ENCODE measurements at regions not wholly inside any gene's neighbourhood (a gene's known extent, or its start where the extent isn't known, plus 50 kb on each side); places are given as distances from the start of the nearest gene placed in this dataset.

DNA sequence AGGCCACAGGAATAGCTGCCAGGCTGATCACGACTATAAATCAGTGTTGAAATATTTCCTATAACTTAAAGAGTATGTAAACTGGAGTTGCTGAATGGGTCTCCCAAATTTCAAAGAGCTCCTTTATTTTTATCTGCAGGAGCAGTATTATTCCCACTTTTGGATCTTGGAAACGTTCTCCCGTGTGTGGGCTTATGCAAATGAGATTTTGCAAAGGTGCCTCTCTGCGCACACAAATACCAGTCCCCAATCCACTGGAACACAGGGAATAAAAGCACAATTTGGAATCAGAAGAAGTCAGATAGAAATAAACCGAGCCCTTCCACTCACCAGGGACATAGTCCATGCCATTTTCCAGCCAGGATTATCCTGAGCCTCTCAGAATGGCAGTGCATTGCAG lies 350.2 kb upstream of the CELF2 start:
- H3K36me3 Mint-ChIP-seq (ENCODE audit: insufficient read depth in 2 of 2) = no peaks in the 10 kb centered on the region
- DNase-seq (no peak), ATAC-seq (replicated peaks in 1 of 2) (no peak)
- no peaks in the 10 kb centered on the region for H3K9me3 Mint-ChIP-seq
- H3K27ac Mint-ChIP-seq = no peak overlapping the region
- H3K4me3 Mint-ChIP-seq = no peak overlapping the region
- H3K4me1 Mint-ChIP-seq (ENCODE audit: low read depth) = no peaks in the 10 kb centered on the region
- H3K27me3 Mint-ChIP-seq (ENCODE audit: low read depth) = peaks cover 14% of the 10 kb centered on the region

DNA sequence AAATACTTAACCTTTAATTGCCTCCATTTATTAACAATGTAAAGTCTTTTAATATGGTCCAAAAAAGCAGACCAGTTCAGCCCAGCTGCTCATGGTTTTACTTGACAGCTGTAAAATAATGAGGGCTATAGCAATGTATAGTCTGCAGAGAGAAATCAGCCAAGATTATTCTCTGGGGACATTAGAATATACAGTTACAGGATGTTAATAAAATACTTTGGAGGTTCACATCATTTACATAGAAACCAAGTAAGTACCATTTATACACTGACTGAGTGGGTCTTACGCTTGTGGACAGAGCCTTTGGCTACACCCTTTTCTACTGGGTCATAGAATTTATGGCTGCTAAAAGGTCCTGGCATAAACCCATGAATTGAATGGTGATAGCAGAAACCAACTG lies 340.7 kb upstream of the CELF2 start:
- Mint-ChIP-seq H3K36me3 (ENCODE audit: insufficient read depth in 2 of 2) (peaks cover 0 to 5% of the 10 kb centered on the region in 2 donors), H3K9me3 (peaks cover 2 to 4% of the 10 kb centered on the region in 2 donors), H3K4me1 (ENCODE audit: low read depth) (no peaks in the 10 kb centered on the region), H3K27me3 (ENCODE audit: low read depth) (peaks cover 10% of the 10 kb centered on the region), H3K27ac (no peak overlapping the region), H3K4me3 (no peak overlapping the region)
- DNase-seq = no peak
- ATAC-seq (replicated peaks in 1 of 2) = no peak

GRCh38 chr10:10677479-10677878 lies 340.2 kb upstream of the CELF2 start:
- Mint-ChIP-seq H3K27ac (no peak overlapping the region), H3K27me3 (ENCODE audit: low read depth) (peaks cover 10% of the 10 kb centered on the region), H3K4me1 (ENCODE audit: low read depth) (no peaks in the 10 kb centered on the region), H3K4me3 (no peak overlapping the region), H3K36me3 (ENCODE audit: insufficient read depth in 2 of 2) (peaks cover 0 to 5% of the 10 kb centered on the region in 2 donors), H3K9me3 (peaks cover 2 to 4% of the 10 kb centered on the region in 2 donors)
- DNase-seq (peak; percentile 51), ATAC-seq (replicated peaks in 1 of 2) (peak; percentile 74 to 75)

DNA sequence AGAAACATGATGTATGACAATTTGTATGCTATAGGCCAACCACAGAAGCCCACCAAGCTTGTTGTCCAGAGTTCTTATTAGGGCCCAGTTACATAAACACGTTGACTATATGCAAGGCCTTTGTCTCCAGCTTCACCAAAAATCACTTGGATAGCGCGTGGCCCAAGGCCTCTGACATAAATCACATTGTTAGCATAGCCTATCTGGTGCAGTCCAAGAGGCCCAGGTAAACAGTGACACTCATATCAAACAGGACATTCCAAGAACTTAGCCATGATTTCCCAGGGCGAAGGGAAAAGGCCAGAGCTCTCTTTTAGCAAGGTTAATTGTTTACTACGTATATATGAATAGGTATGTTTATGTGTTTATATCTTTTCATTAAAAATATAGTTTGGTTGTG lies 337.2 kb upstream of the CELF2 start:
- H3K9me3 Mint-ChIP-seq = no peaks in the 10 kb centered on the region
- H3K27me3 Mint-ChIP-seq (ENCODE audit: low read depth) = peaks cover 21% of the 10 kb centered on the region
- no peak overlapping the region for H3K4me3 Mint-ChIP-seq
- ATAC-seq (replicated peaks in 1 of 2) = no peak
- no peak overlapping the region for H3K27ac Mint-ChIP-seq
- no peaks in the 10 kb centered on the region for H3K36me3 Mint-ChIP-seq (ENCODE audit: insufficient read depth in 2 of 2)
- no peak for DNase-seq
- H3K4me1 Mint-ChIP-seq (ENCODE audit: low read depth) = no peaks in the 10 kb centered on the region

- DNase-seq (no peak), ATAC-seq (replicated peaks in 1 of 2) (no peak)
- H3K4me1 Mint-ChIP-seq (ENCODE audit: low read depth) = no peaks in the 10 kb centered on the region
- H3K27me3 Mint-ChIP-seq (ENCODE audit: low read depth) = peaks cover 39% of the 10 kb centered on the region
- H3K9me3 Mint-ChIP-seq = peaks cover 2 to 6% of the 10 kb centered on the region in 2 donors
- H3K27ac Mint-ChIP-seq = no peak overlapping the region
- no peak overlapping the region for H3K4me3 Mint-ChIP-seq
- H3K36me3 Mint-ChIP-seq (ENCODE audit: insufficient read depth in 2 of 2) = peaks cover 0 to 4% of the 10 kb centered on the region in 2 donors
Observed at GRCh38 chr10:10684972-10685371, 332.7 kb upstream of the CELF2 start.

GRCh38 chr10:10685566-10685965 lies 332.1 kb upstream of the CELF2 start:
- ATAC-seq (replicated peaks in 1 of 2) (no peak), DNase-seq (no peak)
- H3K4me3 Mint-ChIP-seq = no peak overlapping the region
- peaks cover 0 to 4% of the 10 kb centered on the region in 2 donors for H3K36me3 Mint-ChIP-seq (ENCODE audit: insufficient read depth in 2 of 2)
- no peaks in the 10 kb centered on the region for H3K4me1 Mint-ChIP-seq (ENCODE audit: low read depth)
- peaks cover 39% of the 10 kb centered on the region for H3K27me3 Mint-ChIP-seq (ENCODE audit: low read depth)
- peaks cover 2 to 6% of the 10 kb centered on the region in 2 donors for H3K9me3 Mint-ChIP-seq
- no peak overlapping the region for H3K27ac Mint-ChIP-seq

- peaks cover 0 to 4% of the 10 kb centered on the region in 2 donors for H3K36me3 Mint-ChIP-seq (ENCODE audit: insufficient read depth in 2 of 2)
- no peak overlapping the region for H3K4me3 Mint-ChIP-seq
- peaks cover 2 to 6% of the 10 kb centered on the region in 2 donors for H3K9me3 Mint-ChIP-seq
- peaks cover 39% of the 10 kb centered on the region for H3K27me3 Mint-ChIP-seq (ENCODE audit: low read depth)
- DNase-seq = no peak
- no peak overlapping the region for H3K27ac Mint-ChIP-seq
- no peak for ATAC-seq (replicated peaks in 1 of 2)
- H3K4me1 Mint-ChIP-seq (ENCODE audit: low read depth) = no peaks in the 10 kb centered on the region
Observed at GRCh38 chr10:10687751-10688150, 329.9 kb upstream of the CELF2 start.

DNA sequence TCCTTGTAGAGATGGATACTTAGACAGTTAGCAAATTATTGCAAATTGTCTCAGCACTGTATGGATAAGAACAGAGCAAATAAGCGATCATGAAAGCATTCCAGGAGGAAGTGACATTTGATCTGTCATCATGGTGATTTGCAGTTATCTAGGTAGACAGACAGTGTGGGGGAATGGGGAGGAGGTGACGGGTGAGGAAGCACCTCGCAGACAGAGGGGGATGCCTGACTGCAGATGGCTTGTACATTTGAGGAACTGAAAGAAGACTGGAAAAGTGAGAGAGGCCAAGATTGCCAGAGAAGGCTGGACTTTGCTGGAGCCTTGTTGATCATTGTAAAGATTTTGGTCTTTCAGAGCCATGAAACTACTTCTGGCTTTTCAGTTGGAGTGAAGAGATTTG lies 318.2 kb upstream of the CELF2 start:
- no peak overlapping the region for H3K27ac Mint-ChIP-seq
- no peaks in the 10 kb centered on the region for H3K4me1 Mint-ChIP-seq (ENCODE audit: low read depth)
- ATAC-seq (replicated peaks in 1 of 2) (no peak), DNase-seq (no peak)
- no peaks in the 10 kb centered on the region for H3K36me3 Mint-ChIP-seq (ENCODE audit: insufficient read depth in 2 of 2)
- no peaks in the 10 kb centered on the region for H3K9me3 Mint-ChIP-seq
- peaks cover 14% of the 10 kb centered on the region for H3K27me3 Mint-ChIP-seq (ENCODE audit: low read depth)
- H3K4me3 Mint-ChIP-seq = no peak overlapping the region

DNA sequence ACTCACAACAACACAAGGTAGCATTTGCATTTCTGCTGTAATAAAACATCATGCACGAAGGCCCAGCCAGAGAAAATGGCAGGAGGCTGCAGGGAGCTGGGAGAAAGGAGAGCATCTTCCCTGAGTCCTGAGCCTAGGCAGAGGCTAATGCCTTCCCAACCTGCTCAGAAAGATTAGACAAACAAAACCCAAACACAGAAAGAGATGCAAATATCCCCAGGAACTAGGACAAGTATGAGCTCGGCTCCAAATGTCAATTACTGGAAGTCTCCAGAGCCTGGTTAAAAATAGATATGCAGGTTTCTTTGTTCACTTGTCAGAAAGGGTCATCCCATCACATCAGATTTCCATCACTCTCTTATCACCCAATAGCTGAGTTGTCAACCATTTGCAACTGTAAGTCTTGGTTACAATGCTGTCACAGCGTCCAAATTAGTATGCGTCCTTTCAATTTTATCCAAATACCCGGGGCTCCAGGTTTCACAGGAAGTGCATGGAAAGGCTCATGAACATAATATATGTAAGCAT lies 316.5 kb upstream of the CELF2 start:
- Mint-ChIP-seq H3K4me1 (ENCODE audit: low read depth) (no peaks in the 10 kb centered on the region), H3K27ac (no peak overlapping the region), H3K9me3 (no peaks in the 10 kb centered on the region), H3K36me3 (ENCODE audit: insufficient read depth in 2 of 2) (no peaks in the 10 kb centered on the region), H3K27me3 (ENCODE audit: low read depth) (peaks cover 14% of the 10 kb centered on the region), H3K4me3 (no peak overlapping the region)
- ATAC-seq (replicated peaks in 1 of 2) (no peak), DNase-seq (no peak)

GRCh38 chr10:10702211-10702610 lies 315.5 kb upstream of the CELF2 start:
- no peak overlapping the region for H3K27ac Mint-ChIP-seq
- H3K4me3 Mint-ChIP-seq = no peak overlapping the region
- H3K9me3 Mint-ChIP-seq = no peaks in the 10 kb centered on the region
- no peaks in the 10 kb centered on the region for H3K4me1 Mint-ChIP-seq (ENCODE audit: low read depth)
- H3K27me3 Mint-ChIP-seq (ENCODE audit: low read depth) = peaks cover 14% of the 10 kb centered on the region
- ATAC-seq (replicated peaks in 1 of 2) = no peak
- H3K36me3 Mint-ChIP-seq (ENCODE audit: insufficient read depth in 2 of 2) = no peaks in the 10 kb centered on the region
- DNase-seq = no peak

DNA sequence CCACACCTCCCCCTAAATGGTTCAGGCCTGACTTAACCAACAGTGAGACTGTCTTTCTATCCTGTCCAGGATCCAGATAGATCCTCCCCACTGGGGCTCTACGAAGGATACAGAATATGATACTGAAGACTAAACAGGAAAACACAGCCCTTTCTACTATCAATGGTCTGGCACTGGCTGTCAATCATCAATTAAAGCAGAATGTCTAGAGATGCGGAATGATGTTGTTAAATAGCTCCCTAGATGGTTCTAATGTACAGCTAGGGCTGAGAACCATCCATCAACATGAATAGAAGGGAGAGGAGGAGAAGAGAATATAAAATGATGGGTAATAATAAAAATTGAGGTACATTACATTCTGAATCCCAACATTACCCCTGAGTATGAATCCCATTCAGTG lies 314.3 kb upstream of the CELF2 start:
- H3K4me1 Mint-ChIP-seq (ENCODE audit: low read depth) = no peaks in the 10 kb centered on the region
- DNase-seq = no peak
- peaks cover 9% of the 10 kb centered on the region for H3K27me3 Mint-ChIP-seq (ENCODE audit: low read depth)
- no peak for ATAC-seq (replicated peaks in 1 of 2)
- H3K27ac Mint-ChIP-seq = no peak overlapping the region
- no peaks in the 10 kb centered on the region for H3K9me3 Mint-ChIP-seq
- H3K4me3 Mint-ChIP-seq = no peak overlapping the region
- no peaks in the 10 kb centered on the region for H3K36me3 Mint-ChIP-seq (ENCODE audit: insufficient read depth in 2 of 2)

- no peaks in the 10 kb centered on the region for H3K27me3 Mint-ChIP-seq (ENCODE audit: low read depth)
- ATAC-seq (replicated peaks in 1 of 2) = no peak
- no peaks in the 10 kb centered on the region for H3K4me1 Mint-ChIP-seq (ENCODE audit: low read depth)
- H3K27ac Mint-ChIP-seq = no peak overlapping the region
- no peaks in the 10 kb centered on the region for H3K9me3 Mint-ChIP-seq
- no peak overlapping the region for H3K4me3 Mint-ChIP-seq
- no peak for DNase-seq
- no peaks in the 10 kb centered on the region for H3K36me3 Mint-ChIP-seq (ENCODE audit: insufficient read depth in 2 of 2)
Observed at GRCh38 chr10:10712155-10712704, 305.4 kb upstream of the CELF2 start.

GRCh38 chr10:10714327-10714726 lies 303.3 kb upstream of the CELF2 start:
- no peaks in the 10 kb centered on the region for H3K9me3 Mint-ChIP-seq
- no peak overlapping the region for H3K27ac Mint-ChIP-seq
- no peaks in the 10 kb centered on the region for H3K27me3 Mint-ChIP-seq (ENCODE audit: low read depth)
- DNase-seq = no peak
- H3K4me3 Mint-ChIP-seq = no peak overlapping the region
- no peak for ATAC-seq (replicated peaks in 1 of 2)
- H3K36me3 Mint-ChIP-seq (ENCODE audit: insufficient read depth in 2 of 2) = no peaks in the 10 kb centered on the region
- no peaks in the 10 kb centered on the region for H3K4me1 Mint-ChIP-seq (ENCODE audit: low read depth)

GRCh38 chr10:10716972-10717371 lies 300.7 kb upstream of the CELF2 start:
- no peaks in the 10 kb centered on the region for H3K9me3 Mint-ChIP-seq
- DNase-seq = no peak
- H3K36me3 Mint-ChIP-seq (ENCODE audit: insufficient read depth in 2 of 2) = no peaks in the 10 kb centered on the region
- H3K4me1 Mint-ChIP-seq (ENCODE audit: low read depth) = no peaks in the 10 kb centered on the region
- no peak overlapping the region for H3K27ac Mint-ChIP-seq
- H3K27me3 Mint-ChIP-seq (ENCODE audit: low read depth) = no peaks in the 10 kb centered on the region
- H3K4me3 Mint-ChIP-seq = no peak overlapping the region
- ATAC-seq (replicated peaks in 1 of 2) = no peak

Measured in activated T-cell treated with anti-CD3 and anti-CD28 coated beads, Interleukin-2, amount 50 U/mL, for 72 hours (primary cell).